ENCODE measurements at regions not wholly inside any gene's neighbourhood (a gene's known extent, or its start where the extent isn't known, plus 50 kb on each side); places are given as distances from the start of the nearest gene placed in this dataset.

GRCh38 chr9:119044806-119045205, 324.4 kb downstream of the BRINP1 start:
- DNase-seq, result no peak

- DNase-seq, result no peak
These were observed 321.5 kb downstream of the BRINP1 start for GRCh38 chr9:119047513-119048307.

GRCh38 chr9:119050281-119050680, 319.0 kb downstream of the BRINP1 start:
- no peak for DNase-seq

- DNase-seq, result no peak
These were observed 316.8 kb downstream of the BRINP1 start for GRCh38 chr9:119052339-119053030.

GRCh38 chr9:119053070-119053469, 316.2 kb downstream of the BRINP1 start:
- no peak for DNase-seq

GRCh38 chr9:119060629-119061385, 308.4 kb downstream of the BRINP1 start:
- no peak for DNase-seq

- no peak for DNase-seq
These were observed 297.6 kb downstream of the BRINP1 start for GRCh38 chr9:119071636-119072035.

GRCh38 chr9:119074017-119074416, 295.2 kb downstream of the BRINP1 start:
- DNase-seq, result no peak

- no peak for DNase-seq
These were observed 291.2 kb downstream of the BRINP1 start for GRCh38 chr9:119078015-119078414.

GRCh38 chr9:119083673-119084072, 285.6 kb downstream of the BRINP1 start:
- DNase-seq, result no peak

GRCh38 chr9:119086590-119086989, 282.6 kb downstream of the BRINP1 start:
- DNase-seq, result no peak

- DNase-seq, result no peak
These were observed 281.2 kb downstream of the BRINP1 start for GRCh38 chr9:119088002-119088547.

- no peak for DNase-seq
These were observed 278.2 kb downstream of the BRINP1 start for GRCh38 chr9:119091074-119091473.

GRCh38 chr9:119092125-119092524, 277.1 kb downstream of the BRINP1 start:
- no peak for DNase-seq

- DNase-seq, result no peak
These were observed 275.1 kb downstream of the BRINP1 start for GRCh38 chr9:119094086-119094485.

GRCh38 chr9:119095072-119095471, 274.2 kb downstream of the BRINP1 start:
- DNase-seq, result no peak

GRCh38 chr9:119101048-119101447, 268.2 kb downstream of the BRINP1 start:
- no peak for DNase-seq

- DNase-seq, result no peak
These were observed 254.6 kb downstream of the BRINP1 start for GRCh38 chr9:119114681-119115080.

Measured in activated CD4-positive, alpha-beta T cell treated with anti-CD3 and anti-CD28 coated beads, Interleukin-10, Interleukin-2, amounts not matched to agents 100 ng/mL and 50 ng/mL, durations not matched to agents 16 hours and 8 hours (primary cell).